ENCODE measurements at regions not wholly inside any gene's neighbourhood (a gene's known extent, or its start where the extent isn't known, plus 50 kb on each side); places are given as distances from the start of the nearest gene placed in this dataset.
"Not testable (repeated sequence)": the region's sequence is repeated elsewhere in the genome, so short reads cannot be mapped to it uniquely, and the experiment has no call there.

GRCh38 chr5:45893309-45893708 lies 197.1 kb upstream of the HCN1 start:
- no peak for DNase-seq (ENCODE audit: low spot score)
- no peak for TF ChIP-seq CTCF (IDR thresholded peaks at IDR 0.05; ENCODE audit: extremely low read depth, missing control alignments)

- DNase-seq (ENCODE audit: low spot score) = not testable (repeated sequence)
These were observed 194.4 kb upstream of the HCN1 start for GRCh38 chr5:45890441-45891080.

GRCh38 chr5:45862763-45863162 lies 166.6 kb upstream of the HCN1 start:
- no peak for DNase-seq (ENCODE audit: low spot score)
- no peak for TF ChIP-seq CTCF (IDR thresholded peaks at IDR 0.05; ENCODE audit: extremely low read depth, missing control alignments)

- TF ChIP-seq CTCF (IDR thresholded peaks at IDR 0.05; ENCODE audit: extremely low read depth, missing control alignments) = no peak
- DNase-seq (ENCODE audit: low spot score) = no peak
These were observed 151.7 kb upstream of the HCN1 start for GRCh38 chr5:45847877-45848276.

- no peak for DNase-seq (ENCODE audit: low spot score)
These were observed 129.9 kb upstream of the HCN1 start for GRCh38 chr5:45826055-45826454.

GRCh38 chr5:45800331-45800730 lies 104.2 kb upstream of the HCN1 start:
- TF ChIP-seq CTCF (IDR thresholded peaks at IDR 0.05; ENCODE audit: extremely low read depth, missing control alignments) = no peak
- DNase-seq (ENCODE audit: low spot score) = no peak

More at GRCh38 chr5:45826055-45826454, 129.9 kb upstream of the HCN1 start:
- no peak for TF ChIP-seq CTCF (IDR thresholded peaks at IDR 0.05; ENCODE audit: extremely low read depth, missing control alignments)

- DNase-seq (ENCODE audit: low spot score) = no peak
- TF ChIP-seq CTCF (IDR thresholded peaks at IDR 0.05; ENCODE audit: extremely low read depth, missing control alignments) = no peak
These were observed 103.2 kb upstream of the HCN1 start for GRCh38 chr5:45799388-45799787.

GRCh38 chr5:45796959-45797553 lies 100.9 kb upstream of the HCN1 start:
- TF ChIP-seq CTCF (IDR thresholded peaks at IDR 0.05; ENCODE audit: extremely low read depth, missing control alignments) = no peak
- no peak for DNase-seq (ENCODE audit: low spot score)
